GM12864 (cell line): ENCODE measurements at regions not wholly inside any gene's neighbourhood (a gene's known extent, or its start where the extent isn't known, plus 50 kb on each side); places are given as distances from the start of the nearest gene placed in this dataset.

Experiments
- DNase-seq: peaks from one replicate; pipeline ENCODE4 v3.0.0-alpha.2; 2011; ENCODE audit warnings: low read depth
- H3K4me3 ChIP-seq: 2 replicates; pipeline ENCODE4 v1.5.1; 2011; ENCODE audit warnings: mild to moderate bottlenecking, low read depth, low read length, control low read depth
- TF ChIP-seq, protein P1 (sequence below): IDR thresholded peaks from 2 replicates; pipeline ENCODE4 v1.5.1; 2011; ENCODE audit warnings: low read depth, mild to moderate bottlenecking, moderate library complexity, low read length, control low read depth, inconsistent platforms; ENCODE audit errors: missing control alignments

DNA sequence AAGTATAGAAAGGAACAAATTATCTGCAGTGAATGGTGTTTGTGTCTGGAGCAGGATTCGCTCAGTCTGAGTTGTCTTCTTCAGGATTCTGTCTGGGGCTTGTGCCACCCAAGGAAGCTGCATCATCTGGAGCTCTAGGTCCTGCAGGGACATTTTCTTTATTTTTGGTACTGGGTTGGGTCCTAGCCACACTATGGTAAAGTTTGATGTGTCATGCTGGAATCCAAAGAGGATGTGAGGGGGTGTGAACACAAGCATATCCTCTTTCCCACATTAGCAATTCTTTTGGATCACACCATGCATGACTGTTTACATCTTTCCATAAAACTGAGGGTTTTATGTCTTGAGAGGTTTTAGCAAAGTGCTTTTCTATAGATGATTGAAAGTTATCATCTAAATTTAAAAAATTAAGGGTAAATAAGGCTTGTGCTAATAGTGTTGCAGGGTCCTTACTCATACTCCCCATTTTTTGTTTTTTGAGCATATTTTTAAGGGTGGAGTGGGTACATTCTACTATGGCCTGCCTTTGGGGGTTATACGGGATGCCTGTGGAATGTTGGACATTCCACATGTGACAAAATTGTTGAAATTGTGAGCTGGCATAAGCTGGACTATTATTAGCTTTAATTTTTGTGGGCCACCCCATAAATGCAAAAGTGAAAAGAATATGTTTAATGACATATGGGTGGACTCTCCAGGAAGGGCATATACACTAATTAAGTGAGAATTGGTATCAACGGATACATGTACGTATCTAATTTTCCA is 152.0 kb upstream of the HMCN1 start:
- TF ChIP-seq, protein P1, sequence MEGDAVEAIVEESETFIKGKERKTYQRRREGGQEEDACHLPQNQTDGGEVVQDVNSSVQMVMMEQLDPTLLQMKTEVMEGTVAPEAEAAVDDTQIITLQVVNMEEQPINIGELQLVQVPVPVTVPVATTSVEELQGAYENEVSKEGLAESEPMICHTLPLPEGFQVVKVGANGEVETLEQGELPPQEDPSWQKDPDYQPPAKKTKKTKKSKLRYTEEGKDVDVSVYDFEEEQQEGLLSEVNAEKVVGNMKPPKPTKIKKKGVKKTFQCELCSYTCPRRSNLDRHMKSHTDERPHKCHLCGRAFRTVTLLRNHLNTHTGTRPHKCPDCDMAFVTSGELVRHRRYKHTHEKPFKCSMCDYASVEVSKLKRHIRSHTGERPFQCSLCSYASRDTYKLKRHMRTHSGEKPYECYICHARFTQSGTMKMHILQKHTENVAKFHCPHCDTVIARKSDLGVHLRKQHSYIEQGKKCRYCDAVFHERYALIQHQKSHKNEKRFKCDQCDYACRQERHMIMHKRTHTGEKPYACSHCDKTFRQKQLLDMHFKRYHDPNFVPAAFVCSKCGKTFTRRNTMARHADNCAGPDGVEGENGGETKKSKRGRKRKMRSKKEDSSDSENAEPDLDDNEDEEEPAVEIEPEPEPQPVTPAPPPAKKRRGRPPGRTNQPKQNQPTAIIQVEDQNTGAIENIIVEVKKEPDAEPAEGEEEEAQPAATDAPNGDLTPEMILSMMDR: no peak
- H3K4me3 ChIP-seq: no peak overlapping the region
- DNase-seq: no peak

DNA sequence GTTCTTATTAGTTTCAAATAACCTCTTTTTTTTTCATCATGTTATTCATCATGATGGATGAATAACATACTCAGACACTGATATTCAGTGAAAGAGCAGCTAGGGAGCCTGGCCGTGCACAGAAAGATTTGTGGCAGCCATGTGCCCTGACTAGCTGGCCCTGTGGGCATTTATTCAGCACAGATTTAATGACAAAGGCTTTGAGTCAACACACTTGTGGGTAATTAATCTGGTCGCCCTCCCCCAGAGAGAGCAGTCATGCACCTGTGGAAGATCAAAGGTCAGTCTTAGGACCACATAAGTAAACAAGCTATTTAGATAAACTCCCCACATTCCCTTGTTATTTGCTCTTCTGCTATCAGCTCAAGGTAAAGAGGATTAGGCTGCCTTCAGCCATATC is 153.2 kb upstream of the HMCN1 start:
- DNase-seq: no peak
- TF ChIP-seq, protein P1: no peak
- H3K4me3 ChIP-seq: no peak overlapping the region

DNA sequence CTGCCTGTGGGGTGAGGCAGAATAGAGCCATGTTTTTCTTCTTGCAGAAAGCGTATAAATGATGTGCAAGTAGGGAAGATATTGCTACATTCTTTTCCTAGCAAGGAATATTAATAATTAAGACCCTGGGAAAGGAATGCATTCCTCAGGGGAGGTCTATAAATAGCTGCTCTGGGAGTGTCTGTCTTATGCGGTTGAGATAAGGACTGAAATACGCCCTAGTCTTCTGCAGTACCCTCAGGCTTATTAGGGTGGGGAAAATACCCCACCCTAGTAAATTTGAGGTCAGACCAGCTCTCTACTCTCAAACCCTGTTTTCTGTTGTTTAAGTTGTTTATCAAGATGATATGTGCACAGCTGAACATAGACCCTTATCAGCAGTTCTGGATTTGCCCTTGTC is 155.9 kb upstream of the HMCN1 start:
- TF ChIP-seq, protein P1: no peak
- DNase-seq: no peak
- H3K4me3 ChIP-seq: no peak overlapping the region

DNA sequence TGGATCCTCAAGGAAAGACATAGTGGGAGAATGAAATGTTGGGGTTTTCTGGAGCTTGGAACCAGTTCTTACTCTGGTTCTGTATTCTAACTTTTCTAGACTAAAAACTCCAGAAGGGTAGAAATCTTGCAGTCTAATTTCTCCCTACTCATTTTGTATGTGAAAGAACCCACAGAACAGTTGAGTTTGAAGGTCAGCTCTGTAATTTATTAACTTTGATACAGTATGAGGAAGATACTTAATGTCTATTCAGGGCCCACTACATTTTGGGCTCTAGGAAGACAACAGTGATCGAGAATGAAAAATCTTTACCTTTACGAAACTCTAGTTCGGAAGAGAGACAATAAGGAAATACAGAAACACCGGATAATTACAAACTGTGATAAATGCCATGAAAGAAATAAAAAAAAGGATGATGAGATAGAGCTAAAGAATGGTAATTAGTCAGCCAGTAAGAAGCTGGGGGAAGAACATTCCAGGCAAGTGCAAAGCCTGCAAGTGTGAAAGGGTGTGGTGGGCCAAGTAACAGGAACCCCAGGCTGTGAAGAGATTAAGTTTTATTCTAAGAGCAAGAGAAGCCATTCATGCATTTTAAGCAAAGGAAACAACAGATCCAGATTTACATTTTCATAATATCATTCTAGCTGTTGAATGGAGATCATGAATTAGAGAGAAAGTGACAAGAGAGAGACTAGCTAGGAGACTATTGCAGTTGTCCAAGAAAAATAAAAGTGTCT is 159.9 kb upstream of the HMCN1 start:
- no peak overlapping the region for H3K4me3 ChIP-seq
- TF ChIP-seq, protein P1: no peak
- no peak for DNase-seq

DNA sequence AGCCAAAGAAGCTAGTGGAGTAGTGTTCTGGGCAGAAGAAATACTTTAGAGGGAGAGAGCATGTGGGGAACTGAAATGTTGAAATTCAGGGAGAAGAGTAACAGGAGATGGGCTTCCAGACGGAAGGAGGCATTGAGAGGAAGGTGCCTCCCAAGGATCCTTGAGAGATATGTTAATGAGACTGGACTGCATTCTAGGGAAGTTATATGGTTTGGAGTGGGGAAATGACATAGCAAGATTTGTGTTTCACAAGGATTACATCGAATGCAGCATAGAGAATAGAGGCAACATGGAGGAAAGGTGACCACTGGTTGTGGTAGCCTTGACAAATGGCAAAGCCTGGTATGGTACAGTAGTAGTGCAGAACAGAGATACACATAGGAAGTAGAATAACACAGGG is 160.5 kb upstream of the HMCN1 start:
- TF ChIP-seq, protein P1: no peak
- no peak overlapping the region for H3K4me3 ChIP-seq
- DNase-seq: no peak

DNA sequence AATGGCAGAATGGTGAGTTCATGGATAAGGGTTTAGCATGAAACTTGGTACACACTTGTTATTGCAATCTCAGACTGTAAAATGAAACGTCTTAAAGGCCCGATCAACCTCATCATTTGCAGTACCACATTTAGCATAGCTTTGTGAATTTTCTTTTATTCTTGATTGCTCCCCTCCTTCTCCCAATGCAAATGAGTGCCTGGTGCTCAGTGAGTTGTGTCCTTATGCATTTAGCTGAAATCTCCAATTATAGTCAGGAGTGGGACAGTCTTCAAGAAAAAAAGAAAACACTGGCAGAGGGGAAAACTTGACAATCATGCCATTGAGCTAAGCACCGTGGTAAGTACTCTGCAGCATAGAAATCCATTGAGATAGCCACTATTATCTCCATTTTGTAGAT is 161.0 kb upstream of the HMCN1 start:
- no peak for DNase-seq
- H3K4me3 ChIP-seq: no peak overlapping the region
- TF ChIP-seq, protein P1: no peak

DNA sequence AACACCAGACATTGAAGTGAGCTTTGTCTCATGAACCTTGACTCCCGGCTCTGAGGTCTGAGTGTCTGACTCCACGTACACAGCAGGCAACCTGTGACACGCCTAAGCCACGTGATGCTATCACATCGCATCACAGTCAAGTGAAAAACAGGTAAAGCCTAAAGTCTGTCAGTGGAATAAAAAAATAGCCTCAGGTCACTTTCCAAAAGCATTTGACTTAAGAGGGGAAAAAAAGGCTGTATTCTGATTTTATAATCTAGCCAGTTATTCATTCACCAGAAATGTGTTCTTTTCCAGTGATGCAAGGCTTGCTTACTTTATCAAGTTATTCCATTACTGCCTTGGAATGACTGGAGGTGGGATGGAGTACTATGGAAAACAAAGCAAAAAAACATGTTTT is 163.2 kb upstream of the HMCN1 start:
- DNase-seq: no peak
- TF ChIP-seq, protein P1: no peak
- no peak overlapping the region for H3K4me3 ChIP-seq
